H9 (cell line): ENCODE measurements at regions not wholly inside any gene's neighbourhood (a gene's known extent, or its start where the extent isn't known, plus 50 kb on each side); places are given as distances from the start of the nearest gene placed in this dataset.

Source experiments
- DNase-seq: peaks from one replicate; pipeline ENCODE4 v3.0.0-alpha.2; 2017
- H2AFZ ChIP-seq: one replicate; pipeline ENCODE4 v1.6.1; 2013; ENCODE audit warnings: mild to moderate bottlenecking, low read length, control low read depth, moderate library complexity
- H2AK5ac ChIP-seq: 2 replicates; pipeline ENCODE4 v1.6.1; 2013; ENCODE audit warnings: low read length, control low read depth, mixed read lengths; ENCODE audit not compliant: insufficient read length
- H2BK120ac ChIP-seq: one replicate; pipeline ENCODE4 v1.6.1; 2013; ENCODE audit warnings: low read depth, mild to moderate bottlenecking, low read length, control low read depth, inconsistent platforms; ENCODE audit not compliant: poor library complexity, severe bottlenecking
- H2BK12ac ChIP-seq: 2 replicates; pipeline ENCODE4 v1.6.1; 2013; ENCODE audit warnings: low read length, control low read depth, mixed read lengths, low read depth; ENCODE audit not compliant: insufficient read length
- H2BK15ac ChIP-seq: 2 replicates; pipeline ENCODE4 v1.6.1; 2013; ENCODE audit warnings: low read depth, low read length, control low read depth
- H2BK20ac ChIP-seq: one replicate; pipeline ENCODE4 v1.6.1; 2013; ENCODE audit warnings: low read depth, mild to moderate bottlenecking, low read length, control low read depth, inconsistent platforms; ENCODE audit not compliant: poor library complexity, severe bottlenecking
- H2BK5ac ChIP-seq: 2 replicates; pipeline ENCODE4 v1.6.1; 2013; ENCODE audit warnings: low read length, control low read depth, mixed read lengths; ENCODE audit not compliant: insufficient read length
- H3K14ac ChIP-seq: 2 replicates; pipeline ENCODE4 v1.6.1; 2013; ENCODE audit warnings: low read length, control low read depth; ENCODE audit not compliant: insufficient read depth
- H3K18ac ChIP-seq: 2 replicates; pipeline ENCODE4 v1.6.1; 2013; ENCODE audit warnings: low read depth, mild to moderate bottlenecking, mixed read lengths, low read length, control low read depth; ENCODE audit not compliant: insufficient read length
- H3K23ac ChIP-seq: 2 replicates; pipeline ENCODE4 v1.6.1; 2013; ENCODE audit warnings: low read length, control low read depth, mixed read lengths, low read depth; ENCODE audit not compliant: insufficient read length
- H3K23me2 ChIP-seq: 2 replicates; pipeline ENCODE4 v1.6.1; 2013; ENCODE audit warnings: low read depth, mild to moderate bottlenecking, mixed read lengths, low read length, control low read depth; ENCODE audit not compliant: insufficient read length, poor library complexity, severe bottlenecking
- H3K27ac ChIP-seq: 2 replicates; pipeline ENCODE4 v1.5.1; 2013; ENCODE audit warnings: low read length, control low read depth, mixed read lengths, low read depth; ENCODE audit not compliant: insufficient read length
- H3K27me3 ChIP-seq: 2 replicates; pipeline ENCODE4 v1.6.1; 2013; ENCODE audit warnings: low read length, control low read depth, inconsistent platforms; ENCODE audit not compliant: insufficient read depth
- H3K4ac ChIP-seq: 2 replicates; pipeline ENCODE4 v1.6.1; 2013; ENCODE audit warnings: low read depth, mild to moderate bottlenecking, control low read depth, inconsistent platforms, low read length, moderate library complexity
- H3K4me1 ChIP-seq: 2 replicates; pipeline ENCODE4 v1.6.1; 2013; ENCODE audit warnings: low read length, control low read depth, inconsistent platforms; ENCODE audit not compliant: insufficient read depth
- H3K4me2 ChIP-seq: 2 replicates; pipeline ENCODE4 v1.6.1; 2013; ENCODE audit warnings: low read length, control low read depth, mixed read lengths; ENCODE audit not compliant: insufficient read length, insufficient read depth
- H3K56ac ChIP-seq: 2 replicates; pipeline ENCODE4 v1.6.1; 2013; ENCODE audit warnings: low read depth, mild to moderate bottlenecking, mixed read lengths, low read length, control low read depth; ENCODE audit not compliant: insufficient read length
- H3K79me1 ChIP-seq: 2 replicates; pipeline ENCODE4 v1.6.1; 2013; ENCODE audit warnings: low read depth, mild to moderate bottlenecking, moderate library complexity, low read length, control low read depth, inconsistent platforms; ENCODE audit not compliant: insufficient read depth, poor library complexity, severe bottlenecking
- H3K79me2 ChIP-seq: 2 replicates; pipeline ENCODE4 v1.6.1; 2013; ENCODE audit warnings: low read length, control low read depth, inconsistent platforms; ENCODE audit not compliant: insufficient read depth
- H3K9ac ChIP-seq: 2 replicates; pipeline ENCODE4 v1.6.1; 2013; ENCODE audit warnings: low read length, control low read depth, mixed read lengths; ENCODE audit not compliant: insufficient read length; ENCODE audit errors: extremely low read depth
- H3K9me3 ChIP-seq: one replicate; pipeline ENCODE4 v1.6.1; 2013; ENCODE audit warnings: low read depth, low read length, inconsistent platforms; ENCODE audit not compliant: control insufficient read depth
- H3T11ph ChIP-seq: one replicate; pipeline ENCODE4 v1.6.1; 2013; ENCODE audit warnings: mild to moderate bottlenecking, low read length, control low read depth, inconsistent platforms
- H4K20me1 ChIP-seq: one replicate; pipeline ENCODE4 v1.6.1; 2013; ENCODE audit not compliant: control insufficient read depth, insufficient read length, insufficient read depth
- H4K5ac ChIP-seq: 2 replicates; pipeline ENCODE4 v1.6.1; 2013; ENCODE audit warnings: low read depth, mild to moderate bottlenecking, mixed read lengths, low read length, control low read depth; ENCODE audit not compliant: insufficient read length
- H4K8ac ChIP-seq: replicated peaks from 2 replicates; pipeline ENCODE4 v1.6.1; 2013; ENCODE audit warnings: low read length, control low read depth, mixed read lengths, low read depth; ENCODE audit not compliant: insufficient read length
- H4K91ac ChIP-seq: 2 replicates; pipeline ENCODE4 v1.6.1; 2013; ENCODE audit warnings: low read depth, mild to moderate bottlenecking, moderate library complexity, mixed read lengths, low read length, control low read depth; ENCODE audit not compliant: insufficient read length
- H3K27ac Mint-ChIP-seq, 3 experiments: 2 replicates in 2 of 3; 3 replicates in 1 of 3; pipeline ENCODE4 v1.8.0; 2020 to 2021; ENCODE audit warnings: mixed read lengths in 3 of 3, mild to moderate bottlenecking in 1 of 3, moderate library complexity in 1 of 3
- H3K27me3 Mint-ChIP-seq: 2 replicates; pipeline ENCODE4 v1.8.0; 2021; ENCODE audit warnings: low read depth, mild to moderate bottlenecking, moderate library complexity, mixed read lengths
- H3K36me3 Mint-ChIP-seq, 3 experiments: 2 replicates in 2 of 3; 3 replicates in 1 of 3; pipeline ENCODE4 v1.8.0; 2020 to 2021; ENCODE audit warnings: low read depth in 3 of 3, mixed read lengths in 3 of 3; ENCODE audit not compliant: insufficient read depth in 1 of 3
- H3K4me1 Mint-ChIP-seq, 2 experiments: 2 replicates each; pipeline ENCODE4 v1.8.0; 2020; ENCODE audit warnings: mixed read lengths in 2 of 2
- H3K4me3 Mint-ChIP-seq, 2 experiments: 2 replicates in 1 of 2; 3 replicates in 1 of 2; pipeline ENCODE4 v1.8.0; 2020 to 2021; ENCODE audit warnings: mild to moderate bottlenecking in 2 of 2, mixed read lengths in 2 of 2, moderate library complexity in 1 of 2
- H3K9me3 Mint-ChIP-seq, 2 experiments: 2 replicates in 1 of 2; 3 replicates in 1 of 2; pipeline ENCODE4 v1.8.0; 2020; ENCODE audit warnings: mild to moderate bottlenecking in 2 of 2, mixed read lengths in 2 of 2, moderate library complexity in 1 of 2
- WGBS: extraction: QIAGEN DNeasy Blood & Tissue Kit; methylation state at CpG from one replicate; pipeline ENCODE4 v1.1.7; 2013; ENCODE audit warnings: missing lambda C conversion rate, low lambda C conversion rate, mixed read lengths; ENCODE audit not compliant: insufficient read length; ENCODE audit errors: extremely low coverage; 5-methylcytosine and 5-hydroxymethylcytosine counted together
- TF ChIP-seq, protein P1 (sequence below): fragments of 200-600 bp; sonication (generic); conservative IDR thresholded peaks from 3 replicates; pipeline ENCODE4 v1.8.0; 2021; ENCODE audit warnings: antibody characterized with exemption, mild to moderate bottlenecking

DNA sequence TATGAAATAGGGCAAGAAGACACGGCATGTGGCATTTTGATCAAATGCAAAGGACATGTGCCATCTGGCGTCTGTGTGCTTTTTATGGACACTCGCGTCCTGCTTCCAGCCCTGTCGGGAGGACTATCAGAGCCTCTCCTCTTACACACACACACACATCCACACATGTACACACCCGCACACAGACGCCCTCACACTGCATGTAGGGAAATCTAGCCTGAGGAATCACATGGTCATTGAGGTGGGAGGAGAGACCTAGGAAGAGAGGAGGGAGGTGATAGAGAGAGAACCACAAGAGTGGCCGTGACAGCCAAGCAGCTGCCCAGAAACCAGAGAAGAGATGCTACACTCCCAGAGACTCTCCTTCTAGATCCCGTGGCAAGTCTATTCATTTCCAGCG is 105.9 kb upstream of the CDYL start:
- Histone ChIP-seq H4K5ac (no peak overlapping the region), H3K23ac (no peak overlapping the region), H2BK120ac (no peak overlapping the region), H2BK15ac (no peak overlapping the region), H3K23me2 (no peaks in the 10 kb centered on the region), H3K4me2 (no peak overlapping the region), H2BK20ac (no peak overlapping the region), H2BK12ac (no peak overlapping the region), H2AK5ac (no peak overlapping the region), H3K18ac (no peak overlapping the region), H3K4me1 (peaks cover 2% of the 10 kb centered on the region), H3K79me2 (no peaks in the 10 kb centered on the region), H3T11ph (no peak overlapping the region), H3K79me1 (no peaks in the 10 kb centered on the region), H3K4ac (no peak overlapping the region), H4K20me1 (no peaks in the 10 kb centered on the region), H2BK5ac (no peak overlapping the region), H3K27me3 (no peaks in the 10 kb centered on the region), H4K8ac (no peak overlapping the region), H3K9me3 (no peaks in the 10 kb centered on the region), H3K27ac (no peak overlapping the region), H3K14ac (no peak overlapping the region), H4K91ac (no peak overlapping the region), H2AFZ (no peak overlapping the region), H3K9ac (no peak overlapping the region), H3K56ac (no peak overlapping the region)
- TF ChIP-seq, protein P1, sequence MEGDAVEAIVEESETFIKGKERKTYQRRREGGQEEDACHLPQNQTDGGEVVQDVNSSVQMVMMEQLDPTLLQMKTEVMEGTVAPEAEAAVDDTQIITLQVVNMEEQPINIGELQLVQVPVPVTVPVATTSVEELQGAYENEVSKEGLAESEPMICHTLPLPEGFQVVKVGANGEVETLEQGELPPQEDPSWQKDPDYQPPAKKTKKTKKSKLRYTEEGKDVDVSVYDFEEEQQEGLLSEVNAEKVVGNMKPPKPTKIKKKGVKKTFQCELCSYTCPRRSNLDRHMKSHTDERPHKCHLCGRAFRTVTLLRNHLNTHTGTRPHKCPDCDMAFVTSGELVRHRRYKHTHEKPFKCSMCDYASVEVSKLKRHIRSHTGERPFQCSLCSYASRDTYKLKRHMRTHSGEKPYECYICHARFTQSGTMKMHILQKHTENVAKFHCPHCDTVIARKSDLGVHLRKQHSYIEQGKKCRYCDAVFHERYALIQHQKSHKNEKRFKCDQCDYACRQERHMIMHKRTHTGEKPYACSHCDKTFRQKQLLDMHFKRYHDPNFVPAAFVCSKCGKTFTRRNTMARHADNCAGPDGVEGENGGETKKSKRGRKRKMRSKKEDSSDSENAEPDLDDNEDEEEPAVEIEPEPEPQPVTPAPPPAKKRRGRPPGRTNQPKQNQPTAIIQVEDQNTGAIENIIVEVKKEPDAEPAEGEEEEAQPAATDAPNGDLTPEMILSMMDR: no peak
- no peaks in the 10 kb centered on the region; a peak in 2 of 5 replicates for H3K9me3 Mint-ChIP-seq
- no peaks in the 10 kb centered on the region for H3K36me3 Mint-ChIP-seq
- no CpG with 5 or more reads among the region's 10 CpGs for WGBS
- DNase-seq: no peak
- H3K4me3 Mint-ChIP-seq: no peak overlapping the region
- no peak overlapping the region; a peak in 1 of 7 replicates for H3K27ac Mint-ChIP-seq
- H3K4me1 Mint-ChIP-seq: peaks cover 21 to 26% of the 10 kb centered on the region in 2 experiments
- H3K27me3 Mint-ChIP-seq: peaks cover 15% of the 10 kb centered on the region
